GM19328 (cell line): ENCODE measurements at regions not wholly inside any gene's neighbourhood (a gene's known extent, or its start where the extent isn't known, plus 50 kb on each side); places are given as distances from the start of the nearest gene placed in this dataset.

Source experiments
- ATAC-seq: cut with Tn5 transposase; IDR thresholded peaks from one replicate; pipeline ENCODE4 v1.9.1; 2021; ENCODE audit warnings: mild to moderate bottlenecking, moderate library complexity; ENCODE audit not compliant: unreplicated experiment

- ATAC-seq = no peak
Measured at GRCh38 chr6:165229216-165229615, 80.2 kb downstream of the C6orf118 start.

DNA sequence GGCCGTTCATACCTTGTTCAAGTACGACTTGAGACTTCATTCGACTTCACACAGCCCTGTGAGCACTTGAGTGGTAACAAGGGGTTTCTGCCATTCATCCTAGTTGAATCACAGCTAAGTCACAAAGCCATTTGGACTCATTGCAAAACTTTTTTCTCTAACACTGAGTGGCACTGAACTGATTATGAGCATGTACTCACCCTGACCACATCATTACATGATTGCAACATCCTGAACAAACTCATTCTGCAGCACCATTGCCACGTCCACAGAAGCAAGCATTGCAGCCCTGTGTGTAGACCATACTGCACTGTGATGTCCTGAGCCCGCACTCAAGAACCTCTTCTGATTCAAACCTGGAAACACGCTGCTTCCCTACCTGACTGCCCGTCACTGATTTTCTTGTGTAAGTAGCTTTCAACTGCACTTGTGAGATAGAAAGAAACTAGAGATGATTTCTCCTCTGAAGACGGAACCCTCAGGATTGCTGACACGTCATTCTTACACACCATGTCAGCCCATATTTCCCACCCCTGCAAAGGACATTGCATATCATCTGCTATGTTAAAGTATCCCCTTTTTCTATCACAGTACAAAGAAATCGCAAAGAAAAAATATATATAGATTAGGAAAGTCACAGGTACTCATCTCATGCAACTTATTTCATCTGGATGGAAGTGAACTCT, 81.6 kb downstream of the C6orf118 start:
- no peak for ATAC-seq

DNA sequence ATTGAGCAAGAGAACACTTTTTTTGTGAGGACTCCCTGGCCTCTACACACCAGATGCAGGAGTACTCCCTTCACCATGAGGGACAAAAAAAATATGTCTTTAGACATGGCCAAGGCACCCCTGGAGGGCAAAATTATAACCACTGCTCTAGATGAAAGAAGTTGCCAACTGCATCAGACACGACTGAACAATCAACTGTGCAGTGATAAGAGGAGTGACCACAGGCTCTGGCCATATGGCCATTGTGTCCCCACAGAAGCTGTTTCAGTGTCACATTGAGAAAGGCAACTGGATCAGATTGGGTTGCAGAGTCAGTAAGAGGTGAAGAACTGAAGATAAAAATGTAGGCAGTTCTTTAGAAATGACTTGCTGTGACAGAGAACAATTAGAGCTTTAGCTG, 85.7 kb downstream of the C6orf118 start:
- no peak for ATAC-seq

GRCh38 chr6:165223101-165223500, 86.3 kb downstream of the C6orf118 start:
- ATAC-seq = no peak

- ATAC-seq = no peak
Measured at GRCh38 chr6:165222315-165223025, 86.9 kb downstream of the C6orf118 start.

DNA sequence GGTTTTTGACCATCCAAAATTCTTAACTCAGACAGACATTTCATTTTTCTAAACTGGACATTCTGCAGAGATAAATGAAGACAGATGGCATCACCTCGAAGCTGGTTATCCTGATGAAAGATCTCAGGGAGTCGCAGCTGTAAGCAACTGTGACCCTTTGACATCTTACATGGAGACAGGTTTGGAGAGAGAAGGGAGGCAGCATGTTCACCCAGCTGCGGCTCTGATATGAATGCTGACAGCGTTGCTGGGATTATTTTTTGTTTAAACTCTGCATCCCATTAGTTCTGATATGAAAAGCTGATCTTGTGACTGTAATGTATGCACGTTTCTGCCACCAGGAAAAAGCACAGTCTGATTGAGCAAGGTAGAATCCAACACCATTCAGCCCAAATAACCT, 89.4 kb downstream of the C6orf118 start:
- no peak for ATAC-seq

GRCh38 chr6:165219629-165220028, 89.8 kb downstream of the C6orf118 start:
- no peak for ATAC-seq

GRCh38 chr6:165218829-165219228, 90.6 kb downstream of the C6orf118 start:
- no peak for ATAC-seq

DNA sequence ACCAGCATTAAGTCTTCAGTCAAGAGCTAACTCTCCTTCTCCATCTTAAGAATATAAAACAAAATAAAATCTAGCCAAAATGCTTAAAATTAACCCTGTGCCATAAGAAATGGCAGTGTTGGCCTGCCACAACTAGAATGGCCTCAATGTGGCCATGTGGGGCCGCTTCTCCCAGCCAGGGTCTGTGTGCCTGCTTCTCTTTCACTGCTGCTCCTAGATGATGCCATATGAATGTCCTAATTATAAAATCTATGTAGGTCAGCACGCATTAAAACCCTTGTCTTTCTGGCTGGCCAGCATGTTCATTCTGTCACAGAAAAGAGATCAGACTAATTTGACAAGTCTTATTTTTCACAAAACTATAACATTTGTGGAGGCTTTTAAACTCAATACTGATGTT, 102.6 kb downstream of the C6orf118 start:
- no peak for ATAC-seq

DNA sequence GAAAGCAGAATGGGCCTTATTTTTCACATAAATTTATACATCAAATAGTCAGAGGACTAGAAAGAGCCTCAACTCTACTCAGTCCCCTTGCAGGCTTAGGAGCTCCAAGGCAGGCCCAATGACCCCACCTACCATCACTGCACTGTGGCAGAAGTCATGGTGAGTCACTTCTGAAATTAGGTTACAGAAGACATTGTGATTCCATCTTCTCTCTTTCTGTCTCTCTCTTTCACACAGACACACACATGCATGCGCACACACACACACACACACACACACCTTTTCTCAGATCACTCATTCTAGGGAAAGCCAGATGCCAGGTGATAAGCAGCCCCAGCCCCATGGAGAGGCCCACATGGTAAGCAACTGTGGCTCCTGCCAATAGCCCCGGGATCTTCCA, 103.8 kb downstream of the C6orf118 start:
- no peak for ATAC-seq

GRCh38 chr6:165204807-165205545, 104.4 kb downstream of the C6orf118 start:
- ATAC-seq = no peak

DNA sequence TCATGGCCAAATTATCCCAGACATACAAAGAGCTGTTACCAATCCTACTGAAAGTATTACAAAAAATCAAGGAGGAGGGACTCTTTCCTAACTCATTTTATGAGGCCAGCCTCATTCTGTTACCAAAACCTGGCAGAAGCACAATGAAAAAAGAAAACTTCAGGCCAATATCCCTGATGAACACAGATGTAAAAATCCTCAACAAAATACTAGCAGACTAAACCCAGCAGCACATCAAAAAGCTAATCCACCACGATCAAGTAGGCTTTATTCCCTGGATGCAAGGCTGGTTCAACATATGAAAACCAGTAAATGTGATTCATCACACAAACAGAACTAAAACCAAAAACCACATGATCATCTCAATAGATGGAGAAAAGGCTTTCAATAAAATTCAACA, 109.2 kb downstream of the C6orf118 start:
- no peak for ATAC-seq

DNA sequence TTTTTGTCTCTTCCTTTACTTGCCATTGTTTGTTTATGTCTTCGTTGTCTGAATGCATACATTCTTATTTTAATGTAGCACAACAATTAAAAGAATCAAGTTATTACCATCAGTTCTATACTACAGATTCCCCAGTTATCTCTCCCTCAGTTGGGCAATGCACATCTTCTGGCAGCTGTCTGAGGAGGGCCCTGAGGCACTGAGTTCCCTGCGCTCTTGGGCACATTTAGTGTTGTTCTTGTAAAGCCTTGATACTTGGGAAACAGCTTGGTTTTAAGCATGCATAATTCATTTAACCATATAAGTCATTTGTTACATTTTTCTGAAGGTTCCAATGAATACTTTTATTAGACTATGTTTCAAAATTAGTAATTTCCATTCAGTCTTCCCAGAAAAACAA, 117.9 kb downstream of the C6orf118 start:
- ATAC-seq = no peak

DNA sequence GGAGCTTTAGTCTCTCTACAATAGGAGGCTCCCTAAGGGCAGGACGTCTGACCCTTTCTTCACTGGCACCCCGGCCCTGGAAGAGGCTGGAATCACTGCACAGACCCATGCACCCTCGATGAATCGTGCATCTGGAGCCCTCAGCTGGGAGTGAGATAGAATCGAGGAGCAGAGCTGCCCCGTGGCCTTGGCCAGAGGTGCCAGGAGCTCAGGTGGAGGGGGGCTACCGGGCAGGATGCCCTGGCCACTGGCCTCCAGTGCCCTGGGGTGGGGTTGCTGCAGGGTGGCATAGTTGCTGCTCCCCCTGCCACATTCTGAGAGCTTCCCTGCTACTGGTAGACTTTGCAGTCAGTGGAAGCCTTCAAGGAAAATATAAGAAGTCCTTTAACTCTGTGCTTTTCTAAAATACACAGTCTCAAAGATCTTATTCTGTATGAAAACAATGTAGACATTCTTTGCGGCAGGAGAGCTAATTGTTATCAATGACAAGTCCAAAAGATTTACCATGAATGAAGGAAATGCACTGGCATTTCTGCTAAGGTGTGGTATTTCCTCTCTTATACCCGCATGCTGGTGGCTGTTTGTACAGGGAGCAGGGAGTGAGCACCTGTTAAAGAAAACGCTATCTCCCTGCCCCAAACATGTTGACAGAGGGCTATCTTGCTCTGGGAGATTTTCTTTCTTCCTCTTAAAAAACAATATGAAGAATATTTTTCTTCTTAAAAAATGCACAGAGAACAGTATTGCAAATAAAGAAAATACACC, 122.8 kb downstream of the C6orf118 start:
- no peak for ATAC-seq

GRCh38 chr6:165186041-165186440, 123.4 kb downstream of the C6orf118 start:
- ATAC-seq = no peak

- no peak for ATAC-seq
Measured at GRCh38 chr6:165184192-165184979, 125.0 kb downstream of the C6orf118 start.

- ATAC-seq = no peak
Measured at GRCh38 chr6:165183496-165184140, 125.8 kb downstream of the C6orf118 start.

DNA sequence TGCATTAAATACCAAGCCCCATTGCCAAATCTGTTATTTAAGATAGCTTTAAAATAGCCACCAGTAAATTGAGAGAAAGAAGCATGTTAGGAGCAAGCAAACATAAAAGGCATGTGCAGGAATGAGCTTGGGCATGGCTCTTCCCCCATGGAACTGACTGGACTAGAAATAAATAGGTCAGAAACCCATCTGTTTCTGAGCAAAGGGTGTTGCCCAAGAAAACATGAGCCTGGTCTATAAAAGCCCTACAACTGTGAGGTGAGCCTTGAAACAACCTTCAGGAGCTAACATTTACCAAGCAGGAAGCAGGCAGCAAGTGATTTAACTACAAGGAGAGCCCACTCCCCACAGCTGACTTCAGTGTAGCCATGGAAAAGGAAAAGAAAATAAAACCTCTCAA, 126.3 kb downstream of the C6orf118 start:
- no peak for ATAC-seq

- ATAC-seq = no peak
Measured at GRCh38 chr6:165181951-165182414, 127.4 kb downstream of the C6orf118 start.

DNA sequence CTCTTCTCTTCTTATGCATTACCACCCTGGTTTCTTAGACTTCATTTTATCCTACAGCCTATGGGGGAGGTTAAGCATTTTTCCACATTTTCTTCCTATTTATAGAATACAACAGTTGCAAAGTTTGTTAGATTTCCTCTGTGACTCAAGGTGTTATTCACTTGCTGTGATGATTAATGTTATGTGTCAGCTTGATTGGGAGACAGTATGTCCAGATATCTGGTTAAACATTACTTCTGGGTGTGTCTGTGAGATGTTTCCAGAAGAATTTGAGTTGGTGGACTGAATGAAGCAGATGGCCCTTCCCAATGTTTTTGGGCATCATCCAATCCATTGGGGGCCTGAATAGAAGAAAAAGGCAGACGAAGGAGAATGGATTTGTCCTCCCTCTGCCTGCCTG, 131.3 kb downstream of the C6orf118 start:
- no peak for ATAC-seq
